ENCODE measurements at regions not wholly inside any gene's neighbourhood (a gene's known extent, or its start where the extent isn't known, plus 50 kb on each side); places are given as distances from the start of the nearest gene placed in this dataset.
A peak's percentile ranks its signal among the peaks of the same experiment; 100 is the strongest.

- ATAC-seq (ENCODE audit: low read depth in 2 of 2): no peak
Observed at GRCh38 chr4:3358656-3359055, 65.8 kb downstream of the RGS12 start.

GRCh38 chr4:3360777-3361176, 68.0 kb downstream of the RGS12 start:
- Mint-ChIP-seq H3K27ac (peak overlapping the region in 2 of 6 donors; percentile 5 to 63), H3K4me1 (peaks cover 18 to 33% (median 25%) of the 10 kb centered on the region in 3 donors), H3K27me3 (peaks cover 11 to 18% (median 15%) of the 10 kb centered on the region in 3 donors), H3K36me3 (no peaks in the 10 kb centered on the region), H3K4me3 (no peak overlapping the region), H3K9me3 (peaks cover 0 to 12% (median 0%) of the 10 kb centered on the region in 7 donors)
- no peak for ATAC-seq (ENCODE audit: low read depth in 2 of 2)
- no peak for DNase-seq

More at GRCh38 chr4:3358656-3359055, 65.8 kb downstream of the RGS12 start:
- no peak overlapping the region for H3K4me3 Mint-ChIP-seq
- no peak overlapping the region for H3K27ac Mint-ChIP-seq
- peaks cover 0 to 12% (median 0%) of the 10 kb centered on the region in 7 donors for H3K9me3 Mint-ChIP-seq
- H3K27me3 Mint-ChIP-seq: peaks cover 11 to 16% (median 15%) of the 10 kb centered on the region in 3 donors
- DNase-seq: no peak
- H3K4me1 Mint-ChIP-seq: peaks cover 29 to 42% (median 37%) of the 10 kb centered on the region in 3 donors
- no peaks in the 10 kb centered on the region for H3K36me3 Mint-ChIP-seq

GRCh38 chr4:3361406-3361805, 68.6 kb downstream of the RGS12 start:
- Mint-ChIP-seq H3K9me3 (peaks cover 0 to 12% (median 0%) of the 10 kb centered on the region in 7 donors), H3K4me1 (peaks cover 21 to 32% (median 23%) of the 10 kb centered on the region in 3 donors), H3K27me3 (peaks cover 11 to 21% (median 15%) of the 10 kb centered on the region in 3 donors), H3K27ac (no peak overlapping the region), H3K36me3 (no peaks in the 10 kb centered on the region), H3K4me3 (no peak overlapping the region)
- no peak for DNase-seq
- ATAC-seq (ENCODE audit: low read depth in 2 of 2): no peak

GRCh38 chr4:3361896-3362295, 69.1 kb downstream of the RGS12 start:
- Mint-ChIP-seq H3K27me3 (peaks cover 11 to 21% (median 15%) of the 10 kb centered on the region in 3 donors), H3K27ac (no peak overlapping the region), H3K36me3 (no peaks in the 10 kb centered on the region), H3K4me1 (peaks cover 21 to 30% (median 23%) of the 10 kb centered on the region in 3 donors), H3K4me3 (no peak overlapping the region), H3K9me3 (peaks cover 0 to 12% (median 0%) of the 10 kb centered on the region in 7 donors)
- no peak for DNase-seq
- no peak for ATAC-seq (ENCODE audit: low read depth in 2 of 2)

- ATAC-seq (ENCODE audit: low read depth in 2 of 2) (no peak), DNase-seq (no peak)
- Mint-ChIP-seq H3K9me3 (peaks cover 0 to 5% (median 0%) of the 10 kb centered on the region in 7 donors), H3K4me3 (no peak overlapping the region), H3K27me3 (peaks cover 11 to 21% (median 15%) of the 10 kb centered on the region in 3 donors), H3K36me3 (no peaks in the 10 kb centered on the region), H3K4me1 (peaks cover 21 to 30% (median 23%) of the 10 kb centered on the region in 3 donors), H3K27ac (peak overlapping the region in 1 of 6 donors; percentile 17)
Observed at GRCh38 chr4:3362431-3363287, 69.8 kb downstream of the RGS12 start.

- ATAC-seq (ENCODE audit: low read depth in 2 of 2) (no peak), DNase-seq (no peak)
- no peak overlapping the region for H3K4me3 Mint-ChIP-seq
- H3K27me3 Mint-ChIP-seq: peaks cover 11 to 30% (median 15%) of the 10 kb centered on the region in 3 donors
- peak overlapping the region in 1 of 6 donors; percentile 32 for H3K27ac Mint-ChIP-seq
- H3K4me1 Mint-ChIP-seq: peaks cover 20 to 34% (median 27%) of the 10 kb centered on the region in 3 donors
- peaks cover 0 to 3% (median 0%) of the 10 kb centered on the region in 7 donors for H3K9me3 Mint-ChIP-seq
- H3K36me3 Mint-ChIP-seq: no peaks in the 10 kb centered on the region
Observed at GRCh38 chr4:3363411-3364141, 70.8 kb downstream of the RGS12 start.

GRCh38 chr4:3364199-3364598, 71.4 kb downstream of the RGS12 start:
- Mint-ChIP-seq H3K4me1 (peaks cover 20 to 37% (median 33%) of the 10 kb centered on the region in 3 donors), H3K9me3 (peaks cover 0 to 3% (median 0%) of the 10 kb centered on the region in 7 donors), H3K27me3 (peaks cover 11 to 35% (median 15%) of the 10 kb centered on the region in 3 donors), H3K36me3 (no peaks in the 10 kb centered on the region), H3K27ac (no peak overlapping the region), H3K4me3 (peak overlapping the region in 1 of 8 donors; percentile 64)
- no peak for DNase-seq
- ATAC-seq (ENCODE audit: low read depth in 2 of 2): no peak

- Mint-ChIP-seq H3K4me3 (peak overlapping the region in 1 of 8 donors; percentile 21), H3K4me1 (peaks cover 20 to 39% (median 38%) of the 10 kb centered on the region in 3 donors), H3K27me3 (peaks cover 16 to 38% (median 20%) of the 10 kb centered on the region in 3 donors), H3K36me3 (no peaks in the 10 kb centered on the region), H3K27ac (peak overlapping the region in 1 of 6 donors; percentile 42), H3K9me3 (peaks cover 0 to 3% (median 0%) of the 10 kb centered on the region in 7 donors)
- DNase-seq: no peak
- no peak for ATAC-seq (ENCODE audit: low read depth in 2 of 2)
Observed at GRCh38 chr4:3364634-3365314, 72.0 kb downstream of the RGS12 start.

GRCh38 chr4:3365326-3365725, 72.5 kb downstream of the RGS12 start:
- Mint-ChIP-seq H3K9me3 (no peaks in the 10 kb centered on the region), H3K27me3 (peaks cover 19 to 43% (median 23%) of the 10 kb centered on the region in 3 donors), H3K4me1 (peaks cover 20 to 40% (median 39%) of the 10 kb centered on the region in 3 donors), H3K36me3 (no peaks in the 10 kb centered on the region), H3K27ac (no peak overlapping the region), H3K4me3 (no peak overlapping the region)
- DNase-seq (no peak), ATAC-seq (ENCODE audit: low read depth in 2 of 2) (no peak)

GRCh38 chr4:3365871-3366842, 73.3 kb downstream of the RGS12 start:
- Mint-ChIP-seq H3K27me3 (peaks cover 19 to 46% (median 23%) of the 10 kb centered on the region in 3 donors), H3K27ac (peak overlapping the region in 2 of 6 donors; percentile 4 to 38), H3K4me3 (no peak overlapping the region), H3K36me3 (no peaks in the 10 kb centered on the region), H3K4me1 (peaks cover 23 to 33% (median 33%) of the 10 kb centered on the region in 3 donors), H3K9me3 (no peaks in the 10 kb centered on the region)
- DNase-seq (no peak), ATAC-seq (ENCODE audit: low read depth in 2 of 2) (no peak)

GRCh38 chr4:3366893-3367775, 74.3 kb downstream of the RGS12 start:
- Mint-ChIP-seq H3K27ac (no peak overlapping the region), H3K36me3 (no peaks in the 10 kb centered on the region), H3K27me3 (peaks cover 18 to 43% (median 19%) of the 10 kb centered on the region in 3 donors), H3K4me1 (peaks cover 28 to 30% (median 29%) of the 10 kb centered on the region in 3 donors), H3K9me3 (no peaks in the 10 kb centered on the region), H3K4me3 (no peak overlapping the region)
- ATAC-seq (ENCODE audit: low read depth in 2 of 2) (no peak), DNase-seq (no peak)

Data from naive B cell (primary cell).